Astrocyte (in vitro differentiated cells and primary cell): ENCODE measurements at regions not wholly inside any gene's neighbourhood (a gene's known extent, or its start where the extent isn't known, plus 50 kb on each side); places are given as distances from the start of the nearest gene placed in this dataset.

Experiments
- DNase-seq: peaks from one replicate; pipeline ENCODE4 v3.0.0-alpha.2; 2010; ENCODE audit warnings: low read depth
- FAIRE-seq: peaks from 2 replicates; lab custom pipeline; 2011; peaks lifted over from hg19 to GRCh38; lab: Jason Lieb, UNC
- H2AFZ ChIP-seq: 2 replicates; pipeline ENCODE4 v1.6.0; 2012; ENCODE audit warnings: low read depth, low read length, inconsistent platforms
- H3K27ac ChIP-seq: 2 replicates; pipeline ENCODE4 v1.5.1; 2011; ENCODE audit warnings: low read depth, low read length, inconsistent platforms
- H3K27me3 ChIP-seq: 2 replicates; pipeline ENCODE4 v1.6.0; 2011; ENCODE audit warnings: low read length, inconsistent platforms; ENCODE audit not compliant: insufficient read depth
- H3K36me3 ChIP-seq: 2 replicates; pipeline ENCODE4 v1.5.1; 2011; ENCODE audit warnings: low read length, inconsistent platforms; ENCODE audit not compliant: insufficient read depth
- H3K4me1 ChIP-seq: 2 replicates; pipeline ENCODE4 v1.5.1; 2011; ENCODE audit warnings: low read length, inconsistent platforms; ENCODE audit not compliant: insufficient read depth
- H3K4me2 ChIP-seq: 2 replicates; pipeline ENCODE4 v1.6.0; 2012; ENCODE audit warnings: low read length, inconsistent platforms
- H3K4me3 ChIP-seq: 2 replicates; pipeline ENCODE4 v1.5.1; 2011; ENCODE audit warnings: low read depth, mild to moderate bottlenecking, low read length, inconsistent platforms; ENCODE audit not compliant: insufficient read depth
- H3K79me2 ChIP-seq: 2 replicates; pipeline ENCODE4 v1.6.0; 2012; ENCODE audit warnings: mild to moderate bottlenecking, low read length, inconsistent platforms; ENCODE audit not compliant: insufficient read depth
- H3K9ac ChIP-seq: 2 replicates; pipeline ENCODE4 v1.6.0; 2012; ENCODE audit warnings: mild to moderate bottlenecking, low read length, inconsistent platforms
- H3K9me3 ChIP-seq: 2 replicates; pipeline ENCODE4 v1.5.1; 2012; ENCODE audit warnings: low read depth, mild to moderate bottlenecking, low read length, inconsistent platforms; ENCODE audit not compliant: insufficient read depth
- H4K20me1 ChIP-seq: 2 replicates; pipeline ENCODE4 v1.6.0; 2012; ENCODE audit warnings: low read length, inconsistent platforms; ENCODE audit not compliant: insufficient read depth
- H3K27ac Mint-ChIP-seq: one replicate; pipeline ENCODE4 v1.8.0; 2021; ENCODE audit warnings: mild to moderate bottlenecking, mixed read lengths; ENCODE audit not compliant: unreplicated experiment
- H3K27me3 Mint-ChIP-seq: one replicate; pipeline ENCODE4 v1.8.0; 2021; ENCODE audit warnings: low read depth, mixed read lengths; ENCODE audit not compliant: unreplicated experiment
- H3K36me3 Mint-ChIP-seq: one replicate; pipeline ENCODE4 v1.8.0; 2021; ENCODE audit warnings: low read depth, mixed read lengths; ENCODE audit not compliant: unreplicated experiment
- H3K4me1 Mint-ChIP-seq: one replicate; pipeline ENCODE4 v1.8.0; 2021; ENCODE audit warnings: low read depth, mixed read lengths; ENCODE audit not compliant: unreplicated experiment
- H3K4me3 Mint-ChIP-seq: one replicate; pipeline ENCODE4 v1.8.0; 2021; ENCODE audit warnings: mild to moderate bottlenecking, moderate library complexity, mixed read lengths; ENCODE audit not compliant: unreplicated experiment
- H3K9me3 Mint-ChIP-seq: one replicate; pipeline ENCODE4 v1.8.0; 2021; ENCODE audit warnings: mild to moderate bottlenecking, mixed read lengths; ENCODE audit not compliant: unreplicated experiment
- EZH2 ChIP-seq: IDR thresholded peaks from 2 replicates; pipeline ENCODE4 v1.6.1; 2012; ENCODE audit warnings: mild to moderate bottlenecking, low read length, inconsistent platforms; ENCODE audit not compliant: insufficient read depth
- TF ChIP-seq, protein P1 (sequence below): IDR thresholded peaks from 2 replicates; pipeline ENCODE4 v1.5.1; 2011; ENCODE audit warnings: low read depth, mild to moderate bottlenecking, inconsistent platforms, low read length, moderate library complexity; ENCODE audit not compliant: insufficient read depth

DNA sequence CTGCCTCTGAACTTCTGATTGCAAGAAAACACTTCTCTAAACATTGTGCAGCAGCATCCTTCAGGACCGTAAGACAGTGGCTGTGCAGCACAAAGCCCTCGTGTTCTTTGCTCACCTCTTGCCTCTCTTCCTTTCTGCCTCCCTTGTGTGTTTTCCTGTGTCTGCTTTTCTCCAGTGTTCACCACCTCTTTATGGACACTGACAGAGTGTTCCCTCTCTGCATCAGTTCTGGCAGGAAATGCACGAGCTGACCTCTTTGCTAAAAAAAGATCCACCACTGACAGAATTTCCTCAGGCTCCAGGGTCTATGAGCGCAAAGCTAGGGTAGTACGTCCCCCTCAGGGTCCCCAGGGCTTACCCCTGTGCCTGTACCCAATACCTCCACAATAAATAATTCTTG is 74.3 kb downstream of the C5orf15 start:
- Mint-ChIP-seq H3K9me3 (peaks cover 3% of the 10 kb centered on the region), H3K4me1 (peaks cover 14% of the 10 kb centered on the region), H3K27ac (no peak overlapping the region), H3K4me3 (no peak overlapping the region), H3K27me3 (peaks cover 17% of the 10 kb centered on the region), H3K36me3 (peaks cover 1% of the 10 kb centered on the region)
- no peak overlapping the region for H2AFZ ChIP-seq
- H3K27me3 ChIP-seq: no peaks in the 10 kb centered on the region
- DNase-seq (no peak), FAIRE-seq (no peak)
- H3K4me1 ChIP-seq: no peaks in the 10 kb centered on the region
- no peak overlapping the region for H3K27ac ChIP-seq
- TF ChIP-seq EZH2: no peak
- TF ChIP-seq, protein P1, sequence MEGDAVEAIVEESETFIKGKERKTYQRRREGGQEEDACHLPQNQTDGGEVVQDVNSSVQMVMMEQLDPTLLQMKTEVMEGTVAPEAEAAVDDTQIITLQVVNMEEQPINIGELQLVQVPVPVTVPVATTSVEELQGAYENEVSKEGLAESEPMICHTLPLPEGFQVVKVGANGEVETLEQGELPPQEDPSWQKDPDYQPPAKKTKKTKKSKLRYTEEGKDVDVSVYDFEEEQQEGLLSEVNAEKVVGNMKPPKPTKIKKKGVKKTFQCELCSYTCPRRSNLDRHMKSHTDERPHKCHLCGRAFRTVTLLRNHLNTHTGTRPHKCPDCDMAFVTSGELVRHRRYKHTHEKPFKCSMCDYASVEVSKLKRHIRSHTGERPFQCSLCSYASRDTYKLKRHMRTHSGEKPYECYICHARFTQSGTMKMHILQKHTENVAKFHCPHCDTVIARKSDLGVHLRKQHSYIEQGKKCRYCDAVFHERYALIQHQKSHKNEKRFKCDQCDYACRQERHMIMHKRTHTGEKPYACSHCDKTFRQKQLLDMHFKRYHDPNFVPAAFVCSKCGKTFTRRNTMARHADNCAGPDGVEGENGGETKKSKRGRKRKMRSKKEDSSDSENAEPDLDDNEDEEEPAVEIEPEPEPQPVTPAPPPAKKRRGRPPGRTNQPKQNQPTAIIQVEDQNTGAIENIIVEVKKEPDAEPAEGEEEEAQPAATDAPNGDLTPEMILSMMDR: no peak
- no peak overlapping the region for H3K4me2 ChIP-seq
- H3K9ac ChIP-seq: no peak overlapping the region
- no peaks in the 10 kb centered on the region for H4K20me1 ChIP-seq
- no peaks in the 10 kb centered on the region for H3K9me3 ChIP-seq
- no peaks in the 10 kb centered on the region for H3K36me3 ChIP-seq
- H3K4me3 ChIP-seq: no peak overlapping the region
- no peaks in the 10 kb centered on the region for H3K79me2 ChIP-seq

DNA sequence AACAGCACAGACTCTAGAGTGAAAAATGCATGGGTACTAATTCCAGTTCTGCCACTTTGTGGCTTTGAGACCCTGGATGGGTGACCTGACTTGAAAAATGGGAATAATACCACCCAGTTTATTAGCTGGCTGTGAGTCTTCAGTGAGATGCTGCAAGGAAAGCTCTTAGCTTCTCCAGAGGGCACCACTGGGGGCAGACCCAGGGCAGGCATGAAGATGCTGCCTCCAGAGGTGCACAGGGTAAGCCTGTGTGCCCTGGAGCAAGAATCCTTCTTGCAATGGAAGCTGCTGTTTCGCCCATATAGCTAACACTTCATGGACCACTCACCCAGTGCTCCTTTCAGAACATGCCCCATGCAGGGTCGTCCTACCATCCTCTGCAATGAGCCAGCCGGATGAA is 75.7 kb downstream of the C5orf15 start:
- peaks cover 10% of the 10 kb centered on the region for H3K27me3 Mint-ChIP-seq

DNA sequence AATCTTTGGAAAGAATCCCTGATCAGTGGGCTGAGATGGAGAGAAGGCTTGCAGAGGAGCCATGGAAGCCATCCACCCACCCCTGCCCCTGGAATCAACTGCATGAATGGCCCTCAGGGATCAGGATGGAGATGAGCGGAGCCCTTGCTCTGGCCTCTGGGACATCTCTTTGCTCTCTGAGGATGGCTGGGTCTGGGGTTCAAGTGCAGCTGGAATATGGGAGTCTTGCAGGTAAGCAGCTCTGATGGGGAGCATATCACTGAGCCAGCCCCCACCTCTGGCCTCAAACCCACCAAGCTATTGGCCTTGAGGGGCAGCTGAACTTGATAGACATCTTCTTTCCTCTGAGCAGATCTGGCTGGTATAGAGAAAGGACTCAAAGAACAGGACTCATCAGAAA is 76.1 kb downstream of the C5orf15 start:
- Histone ChIP-seq H3K9me3 (no peaks in the 10 kb centered on the region), H3K4me2 (no peak overlapping the region), H2AFZ (no peak overlapping the region), H3K27ac (no peak overlapping the region), H3K4me3 (no peak overlapping the region), H3K9ac (no peak overlapping the region), H3K4me1 (no peaks in the 10 kb centered on the region), H3K36me3 (no peaks in the 10 kb centered on the region), H3K27me3 (no peaks in the 10 kb centered on the region), H4K20me1 (no peaks in the 10 kb centered on the region), H3K79me2 (no peaks in the 10 kb centered on the region)
- Mint-ChIP-seq H3K4me3 (no peak overlapping the region), H3K36me3 (no peaks in the 10 kb centered on the region), H3K27me3 (peaks cover 11% of the 10 kb centered on the region), H3K27ac (no peak overlapping the region), H3K4me1 (peaks cover 14% of the 10 kb centered on the region), H3K9me3 (peaks cover 6% of the 10 kb centered on the region)
- DNase-seq: no peak
- TF ChIP-seq, protein P1: no peak
- no peak for TF ChIP-seq EZH2
- no peak for FAIRE-seq

More for the DNA sequence above, 75.7 kb downstream of the C5orf15 start:
- no peaks in the 10 kb centered on the region for H3K4me1 ChIP-seq
- no peak overlapping the region for H2AFZ ChIP-seq
- DNase-seq (no peak), FAIRE-seq (no peak)
- no peak overlapping the region for H3K4me2 ChIP-seq
- no peaks in the 10 kb centered on the region for H3K27me3 ChIP-seq
- H3K9me3 Mint-ChIP-seq: peaks cover 6% of the 10 kb centered on the region
- TF ChIP-seq, protein P1: no peak
- TF ChIP-seq EZH2: no peak
- no peak overlapping the region for H3K27ac ChIP-seq
- H4K20me1 ChIP-seq: no peaks in the 10 kb centered on the region
- H3K9ac ChIP-seq: no peak overlapping the region
- H3K4me1 Mint-ChIP-seq: peaks cover 14% of the 10 kb centered on the region
- no peak overlapping the region for H3K4me3 ChIP-seq
- no peaks in the 10 kb centered on the region for H3K79me2 ChIP-seq
- no peak overlapping the region for H3K27ac Mint-ChIP-seq
- H3K4me3 Mint-ChIP-seq: no peak overlapping the region
- no peaks in the 10 kb centered on the region for H3K36me3 ChIP-seq
- no peaks in the 10 kb centered on the region for H3K9me3 ChIP-seq
- peaks cover under 1% of the 10 kb centered on the region for H3K36me3 Mint-ChIP-seq
